NOMO-1 (cell line): ENCODE measurements at regions not wholly inside any gene's neighbourhood (a gene's known extent, or its start where the extent isn't known, plus 50 kb on each side); places are given as distances from the start of the nearest gene placed in this dataset.
"Not testable (repeated sequence)": the region's sequence is repeated elsewhere in the genome, so short reads cannot be mapped to it uniquely, and the experiment has no call there.

Experiments
- DNase-seq, 2 experiments: peaks; one replicate each; lab custom pipeline; 2025; ENCODE audit not compliant: unreplicated experiment in 2 of 2; lab: John Stamatoyannopoulos, UW

DNA sequence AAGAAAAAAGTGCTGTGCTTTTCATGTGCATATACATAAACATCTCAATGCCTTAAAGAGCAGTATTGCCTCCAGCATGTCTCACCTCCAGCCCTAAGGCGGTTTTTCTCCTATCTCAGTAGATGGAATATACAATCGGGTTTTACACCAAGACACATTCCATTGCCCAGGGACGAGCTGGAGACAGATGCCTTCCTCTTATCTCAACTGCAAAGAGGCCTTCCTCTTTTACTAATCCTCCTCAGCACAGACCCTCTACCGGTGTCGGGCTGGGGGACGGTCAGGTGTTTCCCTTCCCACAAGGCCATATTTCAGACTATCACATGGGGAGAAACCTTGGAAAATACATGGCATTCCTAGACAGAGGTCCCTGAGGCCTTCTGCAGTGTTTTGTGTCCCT, 385.3 kb downstream of the AMY1C start:
- not testable (repeated sequence) for DNase-seq

DNA sequence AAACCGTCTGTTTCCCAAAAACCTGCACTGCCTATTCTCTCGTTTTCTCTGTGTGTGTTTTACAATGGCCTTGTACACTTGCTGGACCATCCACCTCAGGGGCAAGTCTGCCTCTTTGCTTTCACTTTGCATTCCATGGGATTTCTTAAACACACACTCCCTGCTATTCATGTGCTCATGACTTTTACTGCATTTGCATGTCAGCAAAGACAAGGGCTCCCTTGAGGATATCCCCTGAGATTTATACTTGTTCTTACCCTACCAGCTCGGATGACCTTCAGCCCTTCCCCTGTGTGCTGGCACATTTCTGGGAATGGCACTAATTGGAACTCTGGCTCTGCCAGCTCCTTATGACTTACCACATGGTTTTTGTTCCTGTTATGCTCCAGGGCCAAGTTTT, 386.9 kb downstream of the AMY1C start:
- DNase-seq, result no peak

DNA sequence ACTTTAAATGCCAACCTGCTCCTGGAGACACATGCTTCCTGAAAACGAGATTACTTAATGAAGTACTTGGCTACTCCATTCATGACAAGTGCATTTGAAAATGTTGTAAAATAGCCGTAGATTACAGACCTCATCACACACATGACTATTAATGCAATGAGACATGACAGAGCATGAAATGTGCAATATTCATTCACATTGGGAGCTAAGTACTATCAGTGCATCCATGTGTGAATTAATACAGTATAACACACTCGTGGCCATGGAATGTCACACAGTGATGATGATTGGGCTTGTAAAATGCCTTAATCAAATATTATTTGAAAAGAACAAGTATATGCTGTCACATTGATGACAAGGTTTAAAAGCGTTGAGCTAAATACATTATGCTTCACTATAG, 407.0 kb downstream of the AMY1C start:
- no peak for DNase-seq

DNA sequence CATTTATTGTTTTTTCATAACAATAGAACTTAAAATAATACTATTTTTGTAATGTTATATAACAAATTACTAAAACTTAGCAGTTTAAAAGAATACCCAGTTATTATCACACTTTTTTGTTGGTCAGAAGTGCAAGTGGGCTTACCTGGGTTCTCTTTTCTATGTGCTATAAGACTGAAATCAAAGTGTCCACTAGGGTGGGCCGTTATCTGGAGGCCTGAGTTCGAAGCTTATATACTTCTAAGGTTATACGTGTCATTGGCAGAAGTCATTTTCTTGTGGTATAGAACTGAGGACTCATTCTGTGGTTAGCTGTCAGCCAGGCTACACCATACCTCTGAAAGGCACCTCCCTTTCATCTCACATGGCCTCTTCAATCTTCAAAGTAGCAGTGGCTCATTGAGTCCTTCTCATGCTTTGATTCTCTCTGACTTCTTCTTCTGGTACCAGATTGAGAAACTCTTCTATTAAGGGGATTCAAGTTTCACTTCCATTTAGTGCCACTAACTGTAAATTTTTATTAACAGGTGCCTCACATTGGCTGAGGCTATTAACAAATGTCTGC, 414.3 kb downstream of the AMY1C start:
- peak; percentile 24 to 83 for DNase-seq

DNA sequence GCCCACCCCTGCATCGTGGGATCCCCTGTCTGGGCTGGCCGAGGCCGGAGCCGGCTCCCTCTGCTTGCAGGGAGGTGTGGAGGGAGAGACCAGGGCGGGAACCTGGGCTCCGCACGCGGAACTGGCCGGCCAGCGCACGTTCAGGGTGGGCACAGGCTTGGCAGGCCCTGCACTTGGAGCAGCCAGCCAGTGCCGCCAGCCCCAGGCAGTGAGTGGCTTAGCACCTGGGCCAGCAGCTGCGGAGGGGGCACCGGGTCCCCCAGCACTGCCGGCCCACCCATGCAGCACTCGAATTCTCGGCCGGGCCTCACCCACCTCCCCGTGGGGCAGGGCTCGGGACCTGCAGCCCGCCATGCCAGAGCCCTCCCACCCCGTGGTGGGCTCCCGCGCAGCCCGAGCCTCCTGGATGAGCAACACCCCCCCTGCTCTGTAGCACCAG, 422.6 kb downstream of the AMY1C start:
- DNase-seq, result no peak

DNA sequence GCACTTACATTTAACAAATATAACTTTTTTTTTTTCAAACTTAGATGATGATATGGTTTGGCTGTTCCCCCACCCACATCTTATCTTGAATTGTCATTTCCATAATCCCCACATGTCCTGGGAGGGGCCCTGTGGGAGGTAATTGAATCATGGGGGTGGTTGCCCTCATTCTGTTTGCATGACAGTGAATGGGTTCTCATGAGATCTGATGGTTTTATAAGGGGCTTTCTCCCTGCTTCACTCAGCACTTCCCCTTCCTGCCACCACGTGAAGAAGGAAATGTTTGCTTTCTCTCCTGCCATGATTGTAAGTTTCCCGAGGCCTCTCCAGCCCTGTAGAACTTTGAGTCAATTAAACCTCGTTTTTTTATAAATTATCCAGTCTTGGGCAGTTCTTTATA, 432.6 kb downstream of the AMY1C start:
- DNase-seq, result no peak

DNA sequence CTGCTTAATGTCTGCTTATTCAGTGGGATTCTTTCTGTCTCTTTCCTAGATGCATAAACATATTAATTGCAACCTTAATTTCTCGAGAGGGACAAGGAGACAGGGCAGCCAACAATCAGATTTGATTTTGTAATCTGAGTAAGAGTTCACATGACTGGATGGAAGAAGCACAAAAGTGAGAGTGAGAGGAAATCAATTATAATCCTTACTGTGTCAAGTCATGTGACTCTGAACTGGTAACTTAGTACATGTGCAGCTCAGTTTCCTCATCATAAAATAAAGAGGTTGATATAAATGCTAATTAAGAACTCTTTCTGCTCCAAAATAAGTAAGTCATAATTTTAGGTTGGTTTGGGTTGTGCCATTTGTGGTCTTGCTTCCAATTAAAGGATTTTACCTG, 439.5 kb downstream of the AMY1C start:
- DNase-seq, result no peak

DNA sequence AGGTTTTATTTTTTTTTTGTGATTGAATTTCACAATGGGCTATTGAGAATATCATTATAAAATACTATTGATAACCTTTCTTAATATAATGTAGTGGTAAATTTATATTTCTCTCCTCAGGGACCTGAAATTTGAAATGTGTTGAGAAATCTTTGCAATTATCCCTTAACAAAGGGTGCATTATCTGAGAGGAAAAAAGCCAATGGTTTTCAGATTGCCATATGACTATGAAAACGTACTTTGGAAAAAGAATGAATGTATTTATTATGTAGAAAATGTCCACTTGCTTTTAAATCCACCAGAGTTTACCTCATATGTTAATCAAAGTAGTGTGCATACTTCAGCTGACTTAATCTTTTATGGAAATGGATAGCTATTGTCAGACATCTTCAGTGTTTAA, 441.1 kb downstream of the AMY1C start:
- no peak for DNase-seq

DNA sequence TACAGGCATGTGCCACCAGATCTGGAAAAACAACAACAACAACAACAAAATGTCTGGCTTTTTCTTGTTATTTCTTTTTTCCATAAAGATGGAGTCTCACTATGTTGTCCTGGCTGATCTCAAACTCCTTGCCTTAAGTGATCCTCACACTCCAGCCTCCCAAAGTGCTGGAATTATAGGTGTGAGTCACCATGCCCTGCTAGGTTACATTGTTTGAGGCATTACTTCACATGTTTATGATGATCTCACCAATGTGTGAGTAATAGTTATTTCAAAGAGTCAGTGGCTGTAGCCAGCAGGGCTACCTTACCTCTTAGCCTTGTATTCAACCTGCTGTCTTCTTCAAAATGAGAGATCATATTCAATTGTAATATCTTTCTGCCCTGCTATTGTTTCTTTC, 445.7 kb downstream of the AMY1C start:
- no peak for DNase-seq

DNA sequence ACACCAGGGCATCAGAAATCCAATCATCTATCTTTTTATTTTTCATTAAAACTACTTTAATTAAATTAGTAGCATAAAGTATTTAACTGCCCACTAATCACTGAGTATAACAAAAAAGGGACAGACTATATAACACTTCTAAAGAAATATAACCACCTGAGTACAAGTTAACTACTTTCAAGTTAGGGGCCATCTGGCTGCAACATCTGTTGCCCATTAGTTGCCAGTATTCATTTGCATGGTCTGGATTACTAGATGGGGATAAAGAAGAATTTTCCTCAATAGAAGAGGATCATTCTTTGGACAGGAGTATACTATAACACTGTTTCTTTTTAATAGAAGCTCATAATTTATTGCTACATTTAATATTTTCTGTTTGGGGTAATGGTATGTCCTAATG, 446.4 kb downstream of the AMY1C start:
- no peak for DNase-seq

DNA sequence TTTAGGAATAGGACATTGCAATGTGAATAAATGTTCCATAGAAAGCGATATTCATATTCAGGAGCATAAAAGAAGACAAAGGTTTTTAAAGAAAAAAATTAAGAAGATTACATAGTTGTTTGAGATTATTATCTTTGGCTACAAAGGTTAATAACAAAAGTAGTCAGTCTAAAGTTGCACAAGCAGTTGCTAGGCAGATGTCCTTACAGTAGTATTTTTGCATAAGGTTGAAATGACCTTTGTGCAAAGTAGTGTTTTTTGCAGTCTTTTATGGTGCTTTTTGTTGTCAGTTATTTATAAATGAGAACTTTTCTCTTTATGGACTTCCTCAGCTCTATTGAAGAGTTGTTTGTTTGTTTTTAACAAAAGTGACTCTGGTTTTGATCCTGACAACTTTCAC, 447.8 kb downstream of the AMY1C start:
- no peak for DNase-seq

DNA sequence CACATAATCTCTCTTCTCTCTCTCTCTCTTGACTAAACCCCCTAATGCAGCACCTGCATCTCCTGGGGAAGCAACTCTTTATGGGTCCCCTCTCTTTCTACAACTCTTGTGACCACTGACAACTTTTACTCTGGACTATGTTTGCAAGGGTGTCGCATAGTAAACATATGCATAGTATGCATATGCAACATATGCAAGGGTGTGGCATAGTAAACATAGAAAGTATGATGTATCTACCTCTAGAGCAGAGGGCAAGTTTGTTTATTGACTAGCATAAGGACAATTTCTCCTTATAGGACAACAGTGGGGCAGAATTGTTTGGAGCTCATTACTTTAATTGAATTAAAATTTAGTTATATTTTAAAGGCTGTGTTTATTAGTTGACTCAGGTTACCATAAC, 462.5 kb downstream of the AMY1C start:
- DNase-seq, result no peak

DNA sequence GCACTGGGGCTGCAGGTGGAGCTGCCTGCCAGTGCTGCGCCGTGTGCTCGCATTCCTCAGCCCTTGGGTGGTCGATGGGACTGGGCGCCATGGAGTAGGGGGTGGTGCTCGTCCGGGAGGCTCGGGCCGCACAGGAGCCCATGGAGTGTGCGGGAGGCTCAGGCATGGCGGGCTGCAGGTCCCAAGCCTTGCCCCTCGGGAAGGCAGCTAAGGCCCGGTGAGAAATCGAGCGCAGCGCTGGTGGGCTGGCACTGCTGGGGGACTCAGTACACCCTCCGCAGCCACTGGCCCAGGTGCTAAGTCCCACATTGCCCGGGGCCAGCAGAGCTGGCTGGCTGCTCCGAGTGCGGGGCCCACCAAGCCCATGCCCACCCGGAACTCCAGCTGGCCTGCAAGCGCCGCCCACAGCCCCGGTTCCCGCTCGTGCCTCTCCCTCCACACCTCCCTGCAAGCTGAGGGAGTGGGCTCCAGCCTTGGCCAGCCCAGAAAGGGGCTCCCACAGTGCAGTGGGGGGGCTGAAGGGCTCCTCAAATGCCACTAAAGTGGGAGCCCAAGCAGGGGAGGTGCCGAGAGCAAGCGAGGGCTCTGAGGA, 467.8 kb downstream of the AMY1C start:
- DNase-seq, result not testable (repeated sequence)

DNA sequence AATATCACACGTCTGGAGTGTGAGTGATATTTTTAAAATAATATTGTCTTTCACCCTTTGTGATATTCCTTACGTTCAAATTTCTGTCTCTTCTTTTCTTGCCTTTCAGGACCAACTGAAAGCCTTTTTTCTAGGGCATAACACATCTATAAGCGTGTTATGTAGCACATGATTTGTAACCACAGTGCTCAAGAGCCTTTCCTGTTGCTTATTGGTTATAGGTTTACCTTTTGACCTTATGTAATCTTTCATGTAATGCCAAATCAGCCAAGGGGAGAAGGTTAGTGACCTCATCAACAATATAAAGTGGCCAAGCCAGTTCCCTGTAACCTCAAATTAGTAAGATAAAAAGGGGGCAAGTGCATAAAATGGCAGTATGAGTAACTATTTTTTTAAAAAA, 480.2 kb downstream of the AMY1C start:
- DNase-seq, result no peak

DNA sequence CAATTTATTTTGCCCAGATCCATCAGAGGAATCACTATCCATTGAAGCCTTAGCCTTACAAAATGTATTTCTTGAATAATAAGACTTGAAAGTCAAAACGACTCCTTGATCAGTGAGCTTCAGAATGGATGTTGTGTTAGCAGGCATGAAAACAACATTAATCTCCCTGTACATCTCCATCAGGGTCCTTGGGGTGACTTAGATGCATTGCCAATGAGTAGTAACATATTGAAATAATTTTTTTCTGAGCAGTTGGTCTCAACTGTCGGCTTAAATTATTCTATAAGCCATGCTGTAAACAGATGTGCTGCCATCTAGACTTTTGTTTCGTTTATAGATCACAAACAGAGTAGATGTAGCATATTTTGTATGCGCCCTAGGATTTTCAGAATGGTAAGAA, 482.0 kb downstream of the AMY1C start:
- no peak for DNase-seq

DNA sequence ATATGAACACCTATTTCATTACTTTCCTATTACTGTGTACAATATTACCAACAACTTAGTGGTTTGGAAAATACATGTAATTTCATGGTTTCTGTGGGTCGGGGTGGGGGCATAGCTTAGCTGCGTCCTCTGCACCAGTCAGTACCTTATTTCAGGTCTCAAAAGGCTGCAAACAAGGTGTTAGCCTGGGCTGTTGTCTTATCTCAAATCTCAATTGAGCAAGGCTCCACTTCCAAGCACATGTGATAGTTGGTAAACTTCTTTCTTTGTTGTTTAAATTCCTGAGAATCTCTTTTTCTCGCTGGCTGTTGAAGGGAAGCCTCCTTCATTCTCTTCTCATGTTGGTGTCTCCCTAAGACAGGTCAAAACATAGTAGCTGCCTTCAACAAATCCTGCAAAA, 485.4 kb downstream of the AMY1C start:
- no peak for DNase-seq

DNA sequence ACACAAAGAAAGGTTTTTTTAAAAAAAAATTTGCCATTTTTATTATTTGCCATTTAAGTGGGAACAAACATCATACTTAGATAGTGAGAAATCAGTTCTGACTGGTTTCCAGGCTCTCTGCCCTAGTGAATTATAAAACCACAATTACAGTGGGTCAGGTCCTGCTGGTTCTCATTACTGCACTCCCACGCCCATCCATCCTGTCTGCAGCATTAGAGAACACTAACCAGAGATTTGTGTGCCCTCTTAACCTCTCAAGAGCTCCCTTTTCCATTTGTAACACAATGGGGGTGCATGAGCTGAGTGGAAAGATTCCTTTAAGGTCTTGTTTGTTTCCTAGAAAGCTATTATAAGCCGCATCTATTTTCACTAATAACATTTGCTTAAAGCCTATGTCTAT, 489.3 kb downstream of the AMY1C start:
- DNase-seq, result no peak

DNA sequence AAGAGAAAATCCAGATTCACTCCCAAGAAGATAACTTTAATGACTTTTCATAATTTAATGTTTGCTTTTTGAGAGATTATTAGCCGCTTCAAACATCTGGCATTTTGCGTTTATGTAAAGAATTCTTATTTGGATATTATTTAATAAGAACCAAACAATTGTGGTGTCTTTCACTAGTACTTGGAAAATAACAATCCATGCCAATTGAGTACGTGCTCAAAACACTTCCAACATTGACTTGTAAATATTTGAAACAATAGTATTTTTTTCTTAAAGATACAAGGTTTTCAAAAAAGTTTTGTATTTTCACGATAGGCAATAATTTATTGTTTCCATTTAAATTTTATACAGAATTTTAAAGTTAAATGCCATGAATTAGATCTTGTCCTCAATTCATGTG, 498.7 kb downstream of the AMY1C start:
- no peak for DNase-seq

DNA sequence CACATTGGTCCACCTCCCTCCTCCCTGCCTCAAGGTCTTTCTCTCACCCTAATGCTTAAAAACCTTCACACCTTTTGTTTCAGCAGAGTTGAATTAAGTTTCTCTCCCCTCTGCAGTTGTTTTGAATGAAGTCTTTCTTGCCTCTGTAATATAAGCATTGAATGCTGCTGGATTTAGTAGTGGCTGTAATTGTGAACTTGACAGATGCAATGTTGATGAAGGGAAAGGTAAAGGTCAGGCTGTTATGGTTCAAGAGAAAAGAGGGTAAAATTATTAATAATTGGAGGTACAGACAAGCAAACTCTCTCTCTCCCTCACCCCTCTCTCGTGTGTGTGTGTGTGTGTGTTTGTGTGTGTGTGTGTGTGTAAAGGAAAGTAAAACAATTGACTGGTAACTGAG, 509.8 kb downstream of the AMY1C start:
- DNase-seq, result no peak

DNA sequence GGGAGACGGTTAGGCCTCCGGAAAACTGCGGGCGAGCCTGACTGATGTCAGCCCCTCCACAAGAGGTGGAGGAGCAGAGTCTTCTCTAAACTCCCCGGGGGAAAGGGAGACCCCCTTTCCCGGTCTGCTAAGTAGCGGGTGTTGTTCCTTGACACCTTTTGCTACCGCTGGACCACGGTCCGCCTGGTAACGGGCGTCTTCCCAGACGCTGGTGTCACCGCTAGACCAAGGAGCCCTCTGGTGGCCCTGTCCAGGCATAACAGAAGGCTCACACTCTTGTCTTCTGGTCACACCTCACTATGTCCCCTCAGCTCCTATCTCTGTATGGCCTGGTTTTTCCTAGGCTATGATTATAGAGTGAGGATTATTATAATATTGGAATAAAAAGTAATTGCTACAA, 513.4 kb downstream of the AMY1C start:
- not testable (repeated sequence) for DNase-seq

DNA sequence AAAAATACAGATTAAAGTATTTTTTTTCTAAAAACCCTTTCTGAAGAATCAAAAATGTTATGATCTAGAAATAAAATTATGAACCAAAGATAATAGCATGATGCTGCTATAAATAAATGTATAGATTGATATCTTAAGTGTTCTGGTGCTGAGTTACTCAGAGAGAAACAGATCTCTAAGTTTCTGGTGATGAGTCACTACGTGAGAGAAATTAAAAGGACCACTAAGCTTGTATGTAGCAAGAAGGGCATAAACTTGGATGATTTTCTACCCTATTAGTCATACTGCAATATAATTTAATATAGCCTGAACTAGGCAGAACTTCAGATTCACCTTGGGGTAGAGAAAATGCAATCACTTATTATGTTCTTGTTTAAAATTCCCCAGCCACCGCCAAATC, 514.8 kb downstream of the AMY1C start:
- DNase-seq, result no peak

DNA sequence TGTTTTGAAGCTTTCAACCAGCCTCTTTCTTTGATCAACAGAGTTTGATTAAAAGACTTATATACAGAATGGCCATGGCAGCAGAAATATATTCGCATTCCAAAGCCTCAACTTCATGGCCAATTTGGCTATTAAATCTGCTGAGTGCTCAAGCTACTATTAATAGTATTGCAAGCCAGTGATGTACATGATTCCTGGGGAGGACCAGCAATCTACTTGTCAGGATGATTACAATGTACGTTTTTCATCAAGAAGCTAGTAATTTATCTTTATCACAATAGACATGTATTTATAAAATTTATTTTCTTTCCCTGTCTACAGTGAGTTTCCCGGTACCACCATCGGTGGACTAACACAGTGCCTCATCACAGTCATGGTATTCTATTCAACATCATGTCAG, 515.5 kb downstream of the AMY1C start:
- DNase-seq, result no peak

DNA sequence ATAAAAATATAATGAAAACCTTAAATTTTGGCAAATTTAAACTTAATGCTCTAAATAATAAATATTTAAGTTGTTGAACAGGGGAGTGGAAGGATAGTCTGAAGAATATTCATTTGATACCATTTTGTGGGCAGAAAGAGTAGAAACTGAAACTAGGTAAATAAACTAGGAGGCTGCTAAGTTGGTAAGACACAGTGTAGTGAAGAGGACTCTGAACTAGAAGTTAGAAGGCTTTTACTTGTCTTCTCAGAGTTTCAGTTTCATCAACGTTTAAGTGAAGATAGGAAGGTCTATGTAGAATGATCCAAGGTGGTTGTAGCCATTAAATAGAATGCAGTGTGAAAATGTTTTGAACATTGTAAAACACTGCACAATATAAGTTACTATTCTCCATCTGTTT, 516.9 kb downstream of the AMY1C start:
- DNase-seq, result no peak
